ENCODE measurements at regions not wholly inside any gene's neighbourhood (a gene's known extent, or its start where the extent isn't known, plus 50 kb on each side); places are given as distances from the start of the nearest gene placed in this dataset.
"Not testable (repeated sequence)": the region's sequence is repeated elsewhere in the genome, so short reads cannot be mapped to it uniquely, and the experiment has no call there.

DNA sequence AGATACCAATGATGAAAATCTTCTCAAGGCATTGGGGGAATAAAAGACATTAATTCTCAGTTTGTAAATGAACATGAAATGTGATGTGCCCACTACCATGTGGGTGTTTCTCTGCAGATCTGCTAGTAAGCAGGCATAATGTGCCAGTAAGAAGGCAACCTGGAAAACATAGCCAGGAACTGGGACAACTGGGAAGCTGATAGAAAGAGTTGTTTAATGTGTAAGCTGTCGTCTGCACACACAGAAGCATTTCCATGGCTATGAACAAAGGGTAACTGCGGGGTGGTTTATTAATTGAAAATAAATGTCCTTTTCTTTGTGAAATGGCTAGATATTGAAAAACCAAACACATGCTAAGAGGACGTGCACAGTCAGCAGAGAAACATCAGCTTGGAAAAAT is 52.0 kb downstream of the ZC3H11B start:
- DNase-seq (ENCODE audit: low read depth in 2 of 3, low spot score in 2 of 3) = no peak

DNA sequence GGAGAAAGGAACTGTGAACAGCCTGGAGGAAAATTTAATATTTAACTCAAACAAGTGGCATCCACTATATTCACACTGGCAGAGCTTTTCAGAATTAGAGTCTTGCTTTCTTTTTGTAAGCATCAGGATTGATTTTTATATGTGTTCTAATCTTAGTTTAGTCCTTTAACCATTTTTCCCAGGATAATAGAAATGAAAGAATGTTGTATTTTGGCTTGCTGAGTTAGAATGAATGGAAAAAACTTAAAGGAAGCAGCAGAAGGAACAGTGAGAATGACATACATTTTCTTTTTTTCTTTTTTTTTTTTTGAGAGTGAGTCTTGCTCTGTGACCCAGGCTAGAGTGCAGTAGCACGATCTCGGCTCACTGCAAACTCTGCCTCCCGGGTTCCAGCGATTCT is 53.0 kb downstream of the ZC3H11B start:
- no peak for DNase-seq (ENCODE audit: low read depth in 2 of 3, low spot score in 2 of 3)

DNA sequence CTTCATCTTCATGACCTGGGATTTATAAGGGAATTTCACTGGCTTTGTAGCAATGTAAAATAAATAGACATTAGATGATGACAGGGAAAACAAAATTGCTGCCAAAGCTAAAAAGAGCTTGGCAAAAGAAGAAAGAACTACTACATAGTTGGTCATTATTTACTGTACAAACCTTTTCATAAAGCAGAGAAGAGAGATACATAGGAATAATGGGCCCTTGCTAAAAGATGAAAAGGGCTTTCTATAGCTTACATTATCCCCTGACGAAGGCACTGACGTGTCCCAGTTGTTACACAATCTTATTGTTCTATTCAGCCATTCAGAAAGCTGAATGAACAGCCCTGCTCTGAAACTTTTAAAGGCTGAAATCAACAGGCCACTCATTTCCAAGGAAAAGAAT is 57.1 kb downstream of the ZC3H11B start:
- no peak for DNase-seq (ENCODE audit: low read depth in 2 of 3, low spot score in 2 of 3)

DNA sequence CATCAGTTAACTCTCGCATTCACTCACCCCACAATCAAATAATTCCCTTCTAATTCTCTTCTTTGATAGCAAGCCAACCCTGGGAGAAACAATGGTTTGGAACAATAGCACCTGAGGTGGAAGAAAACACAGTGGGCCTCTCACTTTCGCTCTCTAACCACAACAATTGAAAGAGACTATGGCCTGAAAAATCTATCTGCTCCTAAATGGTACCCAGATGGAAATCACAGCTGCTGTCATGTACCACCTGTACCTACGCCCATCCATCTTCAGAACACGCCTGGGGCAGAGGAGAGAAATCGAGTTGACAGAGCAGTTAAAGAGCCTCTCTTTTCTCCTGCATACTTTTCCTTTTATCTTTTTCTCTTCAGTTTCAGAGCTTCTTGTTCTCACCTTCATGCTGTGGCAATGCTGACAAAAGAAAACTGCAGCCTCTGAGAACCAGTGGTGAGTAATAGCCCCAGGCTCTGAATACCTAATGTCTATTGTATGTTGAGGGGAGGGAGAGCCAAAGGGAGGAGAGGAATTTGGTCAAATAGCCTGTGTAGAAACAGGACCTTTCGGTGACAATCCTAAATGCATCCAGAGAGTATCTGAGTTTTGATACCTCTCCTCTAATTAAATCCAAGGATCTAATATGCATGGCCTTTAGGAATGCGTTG is 57.7 kb downstream of the ZC3H11B start:
- no peak for DNase-seq (ENCODE audit: low read depth in 2 of 3, low spot score in 2 of 3)

DNA sequence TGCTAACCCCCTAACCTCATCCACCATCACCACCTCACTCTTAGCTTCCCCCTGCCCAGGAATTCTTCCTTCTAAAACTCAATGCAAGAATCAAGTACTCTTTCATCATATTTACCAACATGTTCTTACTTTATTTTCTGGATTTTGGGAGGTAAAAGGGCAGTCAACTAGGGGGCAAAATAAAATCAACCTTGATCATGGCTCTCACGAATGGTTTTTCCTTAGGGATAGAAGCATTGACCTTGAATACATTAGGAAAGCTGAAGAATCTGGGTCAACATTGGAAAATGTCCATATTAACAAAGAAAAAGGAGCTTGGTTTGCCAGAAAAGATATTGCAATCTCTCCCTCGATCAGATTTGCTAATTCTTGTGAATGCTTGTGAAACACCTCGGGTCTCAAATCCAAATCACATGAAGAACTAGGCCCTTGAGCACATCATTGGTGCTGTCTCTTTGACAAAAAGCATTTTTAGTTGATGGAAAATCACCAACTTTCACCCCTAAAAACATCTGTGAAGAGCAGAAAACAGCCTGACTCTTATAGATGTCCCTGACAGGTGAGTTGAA is 58.9 kb downstream of the ZC3H11B start:
- no peak for DNase-seq (ENCODE audit: low read depth in 2 of 3, low spot score in 2 of 3)

DNA sequence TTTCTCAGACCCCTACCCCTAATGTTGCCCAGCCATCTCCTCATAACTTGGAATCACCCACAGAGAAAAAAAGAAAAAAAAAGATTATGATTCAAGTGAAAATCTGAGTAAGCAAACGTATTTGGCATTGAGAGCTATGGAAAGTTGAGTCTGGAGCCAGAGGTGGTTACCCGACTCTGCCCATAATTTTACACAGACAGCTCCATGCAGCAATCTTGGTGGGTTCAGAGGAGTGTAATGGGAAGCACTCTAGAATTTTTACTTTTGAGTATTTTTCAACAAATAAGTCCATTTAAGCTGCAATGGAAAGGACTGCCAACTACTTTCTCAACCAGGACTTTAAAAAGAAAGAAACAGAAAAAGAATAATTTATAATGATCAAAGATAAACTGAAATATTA is 62.7 kb downstream of the ZC3H11B start:
- no peak for DNase-seq (ENCODE audit: low read depth in 2 of 3, low spot score in 2 of 3)

DNA sequence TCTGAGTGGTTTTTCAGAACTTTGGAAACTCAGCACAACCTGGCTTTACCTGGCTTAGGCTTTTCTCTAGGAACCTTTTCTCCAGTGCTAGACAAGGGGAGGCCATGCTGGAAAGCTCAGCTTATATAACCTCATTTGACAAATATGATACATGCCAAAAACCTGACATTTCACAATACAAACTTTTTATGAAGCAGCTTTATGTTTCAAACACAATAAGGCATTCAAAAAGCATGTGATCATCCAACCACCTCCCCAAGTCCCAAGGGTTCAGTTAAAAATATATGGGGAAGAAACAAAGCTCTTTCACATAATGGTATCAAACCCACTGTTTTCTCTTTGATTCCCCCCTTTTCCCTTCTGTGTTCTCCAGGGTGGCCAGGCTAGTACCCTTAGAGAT is 63.7 kb downstream of the ZC3H11B start:
- DNase-seq (ENCODE audit: low read depth in 2 of 3, low spot score in 2 of 3) = no peak

DNA sequence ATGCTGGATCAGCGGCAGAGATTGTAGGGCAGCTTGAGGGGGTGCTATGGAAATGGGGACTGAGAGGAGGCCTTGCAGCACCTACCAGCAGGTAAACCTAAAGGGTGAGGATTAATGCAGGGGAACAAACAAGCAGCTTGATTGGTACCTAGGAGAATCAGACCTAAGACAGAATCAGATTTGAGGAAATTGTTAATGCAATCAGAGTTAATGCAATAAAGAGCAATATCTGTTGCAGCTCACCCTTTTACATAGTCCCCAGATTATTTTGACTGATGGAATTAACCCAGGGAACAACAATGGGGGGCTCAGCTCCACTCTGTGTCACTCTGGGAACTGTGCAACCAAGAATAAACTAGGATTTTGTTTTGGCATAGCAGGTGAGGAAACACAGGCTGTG is 64.5 kb downstream of the ZC3H11B start:
- no peak for DNase-seq (ENCODE audit: low read depth in 2 of 3, low spot score in 2 of 3)

DNA sequence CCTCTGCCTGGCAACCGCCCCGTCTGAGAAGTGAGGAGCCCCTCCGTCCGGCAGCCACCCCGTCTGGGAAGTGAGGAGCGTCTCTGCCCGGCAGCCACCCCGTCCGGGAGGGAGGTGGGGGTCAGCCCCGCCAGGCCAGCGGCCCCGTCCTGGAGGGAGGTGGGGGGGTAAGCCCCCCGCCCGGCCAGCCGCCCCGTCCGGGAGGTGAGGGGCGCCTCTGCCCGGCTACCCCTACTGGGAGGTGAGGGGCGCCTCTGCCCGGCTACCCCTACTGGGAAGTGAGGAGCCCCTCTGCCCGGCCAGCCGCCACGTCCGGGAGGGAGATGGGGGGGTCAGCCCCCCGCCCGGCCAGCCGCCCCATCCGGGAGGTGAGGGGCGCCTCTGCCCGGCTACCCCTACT is 67.1 kb downstream of the ZC3H11B start:
- DNase-seq (ENCODE audit: low read depth in 2 of 3, low spot score in 2 of 3) = not testable (repeated sequence)

DNA sequence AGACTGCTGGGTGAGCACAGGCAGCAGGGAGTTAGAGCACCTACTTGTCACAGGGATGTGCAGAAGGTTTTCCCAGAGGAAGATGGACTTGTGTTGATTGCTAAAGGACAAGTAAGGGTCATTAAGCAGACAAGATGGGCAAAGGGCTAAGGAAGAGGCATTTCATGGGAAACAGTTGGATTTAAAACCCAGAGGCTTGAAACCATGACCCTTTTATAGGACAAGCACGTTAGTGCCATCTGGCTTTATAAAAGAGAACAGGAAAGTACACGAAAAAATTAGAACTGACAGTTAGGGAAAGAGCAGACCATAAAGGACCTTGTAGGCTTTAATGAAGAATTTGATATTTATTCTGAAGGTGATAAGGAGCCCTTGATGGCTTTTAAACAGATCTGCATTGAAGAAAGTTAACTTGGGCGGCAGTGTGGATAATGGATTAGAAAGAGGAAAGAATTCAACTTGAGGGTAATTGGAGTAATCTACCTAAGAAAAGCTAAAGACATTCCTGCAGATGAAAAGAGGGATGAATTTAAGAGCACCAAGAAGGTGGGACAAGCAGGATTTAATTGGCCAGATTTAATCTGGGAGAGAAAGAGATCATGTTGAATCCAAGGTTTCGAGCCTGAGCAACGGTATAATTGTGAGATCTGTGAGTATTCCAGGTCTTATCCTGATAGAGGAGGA is 68.6 kb downstream of the ZC3H11B start:
- DNase-seq (ENCODE audit: low read depth in 2 of 3, low spot score in 2 of 3) = no peak

DNA sequence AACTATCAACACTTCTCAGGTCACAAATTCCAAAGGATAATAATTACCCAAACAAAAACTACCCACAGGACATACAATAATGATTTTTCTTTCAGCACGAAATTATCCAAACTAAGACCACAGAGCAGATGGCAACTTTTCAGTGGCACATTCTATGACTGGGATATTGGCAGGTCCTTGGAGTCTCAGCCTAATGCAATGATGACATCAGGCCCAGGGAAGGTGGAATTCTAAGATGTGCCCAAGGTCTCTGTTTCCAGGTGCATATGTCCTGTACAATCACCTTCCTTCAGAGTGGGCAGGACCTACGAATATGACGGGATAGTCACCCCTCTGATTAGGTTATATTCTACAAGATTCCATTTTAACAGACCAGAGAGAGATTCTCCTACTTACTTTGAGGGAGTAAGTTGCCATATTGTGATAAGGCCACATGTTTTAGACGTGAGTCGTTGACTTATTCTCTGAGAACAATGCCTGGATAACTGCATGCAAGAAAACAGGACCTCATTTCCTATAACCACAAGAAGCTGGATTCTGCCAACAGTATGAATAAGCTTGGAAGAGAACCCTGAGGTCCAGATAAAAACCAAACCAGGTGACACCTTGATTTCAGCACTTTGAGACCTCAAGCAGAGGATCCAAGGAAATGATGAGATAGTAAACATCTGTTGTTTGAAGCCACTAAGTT is 69.9 kb downstream of the ZC3H11B start:
- DNase-seq (ENCODE audit: low read depth in 2 of 3, low spot score in 2 of 3) = no peak

DNA sequence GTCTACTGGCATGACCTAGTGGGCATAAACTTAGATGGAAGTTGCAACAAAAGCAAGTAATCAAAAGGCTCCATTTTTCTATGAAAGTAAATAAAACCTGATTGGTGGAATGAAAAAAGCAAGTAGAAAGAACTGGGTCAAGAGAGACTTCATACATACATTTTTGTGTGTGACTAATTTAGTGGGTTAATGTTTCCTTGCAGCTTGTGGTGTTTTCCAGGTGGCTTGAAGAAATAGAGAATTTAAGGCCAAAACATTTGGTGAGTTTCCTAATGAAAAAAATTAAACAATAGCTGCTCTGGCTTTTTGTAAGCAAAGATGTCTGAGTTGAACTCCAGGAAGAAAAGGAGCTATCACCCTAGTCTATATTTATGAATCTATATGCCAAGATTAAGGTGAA is 71.0 kb downstream of the ZC3H11B start:
- no peak for DNase-seq (ENCODE audit: low read depth in 2 of 3, low spot score in 2 of 3)

DNA sequence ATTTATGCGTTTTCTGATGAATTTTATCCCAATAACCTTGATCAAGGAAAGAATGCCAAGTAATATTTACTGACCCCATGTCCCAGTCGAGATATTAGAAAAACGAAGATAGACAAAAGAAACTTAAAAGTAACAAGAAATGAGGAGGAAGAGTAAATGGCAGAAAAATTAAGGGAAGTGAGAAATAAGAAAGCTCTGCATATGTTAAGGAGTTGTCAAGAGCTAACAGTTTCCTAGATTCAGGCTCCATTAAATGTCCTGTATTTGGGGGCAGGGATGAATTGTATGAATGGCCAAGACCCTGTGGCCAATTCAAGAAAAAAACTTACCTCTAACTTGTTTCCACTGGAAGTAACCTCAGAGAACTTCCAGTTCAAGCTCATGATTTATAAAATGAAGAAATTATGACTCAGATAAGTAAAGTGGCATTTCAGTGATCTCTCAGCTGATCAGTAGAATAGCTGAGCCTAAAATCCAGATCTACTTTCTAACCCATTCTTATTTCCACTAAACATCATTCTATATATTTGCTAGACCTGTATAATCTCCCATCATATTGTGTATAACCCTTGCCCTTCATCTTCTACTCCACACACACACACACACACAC is 73.2 kb downstream of the ZC3H11B start:
- DNase-seq (ENCODE audit: low read depth in 2 of 3, low spot score in 2 of 3) = no peak

DNA sequence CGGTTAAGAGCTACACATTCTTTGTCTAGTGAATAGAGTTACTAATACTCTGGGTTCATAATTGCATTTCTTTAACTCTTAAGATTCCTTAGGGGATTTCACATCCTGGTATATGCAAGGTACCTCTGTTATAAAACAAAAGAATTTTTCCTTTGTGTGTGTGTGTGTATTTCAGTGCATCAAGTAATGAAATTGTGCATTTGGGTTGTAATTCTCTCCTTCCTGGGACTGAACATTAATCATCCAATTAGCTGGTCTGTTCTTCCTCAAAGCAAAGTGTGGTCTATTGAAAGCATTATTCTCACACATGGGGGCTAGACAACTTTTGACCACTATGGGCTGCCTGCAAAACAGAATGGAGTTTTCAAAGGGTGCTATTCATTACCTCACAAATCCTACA is 74.0 kb downstream of the ZC3H11B start:
- no peak for DNase-seq (ENCODE audit: low read depth in 2 of 3, low spot score in 2 of 3)

DNA sequence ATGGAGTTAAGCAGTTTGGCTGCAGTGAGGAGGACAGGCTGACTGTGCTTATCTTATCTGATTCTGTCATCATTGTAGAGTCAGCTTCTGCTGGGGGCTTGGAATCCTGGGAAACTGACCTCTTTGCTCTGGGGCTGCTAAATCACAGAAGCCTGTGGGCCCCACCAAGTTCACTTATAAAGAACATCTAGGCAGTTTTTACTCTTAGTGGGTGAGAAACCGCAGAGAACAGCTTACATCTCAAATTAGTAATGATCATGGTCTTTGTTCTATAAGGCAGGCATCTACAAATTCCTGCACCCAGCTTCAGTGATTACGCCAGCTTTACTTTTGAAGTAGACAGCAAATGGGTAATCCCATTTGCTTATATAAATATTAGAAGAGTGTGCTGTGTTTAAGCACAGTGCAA is 75.7 kb downstream of the ZC3H11B start:
- no peak for DNase-seq (ENCODE audit: low read depth in 2 of 3, low spot score in 2 of 3)

DNA sequence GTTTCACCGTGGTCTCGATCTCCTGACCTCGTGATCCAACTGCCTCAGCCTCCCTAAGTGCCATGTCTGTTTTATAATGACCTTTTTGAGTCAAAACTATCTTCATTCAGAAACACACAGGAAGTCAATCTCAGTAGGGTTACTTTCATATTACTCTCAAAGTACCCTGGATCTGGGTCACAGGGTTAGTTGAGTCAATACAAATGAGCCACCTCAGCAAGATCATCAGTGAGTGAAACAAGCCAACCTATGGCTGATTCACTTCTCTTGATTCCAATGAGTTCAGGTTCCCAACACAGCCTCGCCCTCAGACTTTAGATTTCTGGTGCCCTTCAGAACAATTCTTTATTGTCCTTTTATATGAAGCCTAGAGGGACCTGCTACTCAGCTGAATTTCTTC is 76.9 kb downstream of the ZC3H11B start:
- no peak for DNase-seq (ENCODE audit: low read depth in 2 of 3, low spot score in 2 of 3)

DNA sequence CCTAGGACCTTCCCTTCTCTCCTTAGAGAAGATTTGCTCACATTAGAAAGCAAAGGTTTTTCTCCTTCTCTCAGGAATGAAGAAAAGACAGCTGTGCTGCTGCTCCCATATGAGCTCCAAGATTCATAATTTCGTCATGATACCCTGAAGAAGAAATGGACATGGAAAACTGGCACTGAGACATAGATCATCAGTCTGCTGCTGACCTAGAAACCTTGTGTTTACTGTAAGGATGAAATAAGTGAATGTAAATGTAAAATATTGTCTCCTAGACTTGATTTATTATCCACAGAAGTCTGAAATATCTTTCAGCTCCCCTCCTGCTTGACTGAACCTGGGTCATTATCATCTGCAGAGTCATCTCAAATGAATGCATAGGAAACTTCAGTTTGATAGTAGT is 77.9 kb downstream of the ZC3H11B start:
- no peak for DNase-seq (ENCODE audit: low read depth in 2 of 3, low spot score in 2 of 3)

DNA sequence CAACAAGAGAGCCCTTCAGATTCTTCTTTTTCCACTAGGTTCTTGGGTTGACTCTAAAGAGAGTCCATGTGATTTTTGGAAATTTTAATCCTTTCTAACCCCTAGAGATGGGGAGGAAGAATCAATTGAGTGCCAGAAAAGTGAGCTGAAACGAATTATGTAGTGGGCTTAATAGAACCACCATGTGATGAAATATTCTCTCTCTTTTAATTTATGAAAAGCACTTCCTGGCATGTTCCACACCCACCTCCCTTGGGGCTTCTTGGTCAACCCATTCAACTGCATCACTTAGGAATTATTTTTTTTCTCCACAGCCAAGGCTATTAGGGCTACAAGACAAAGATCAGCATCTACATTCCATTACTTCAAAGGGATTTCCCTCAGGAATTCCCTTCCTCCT is 79.6 kb downstream of the ZC3H11B start:
- no peak for DNase-seq (ENCODE audit: low read depth in 2 of 3, low spot score in 2 of 3)

DNA sequence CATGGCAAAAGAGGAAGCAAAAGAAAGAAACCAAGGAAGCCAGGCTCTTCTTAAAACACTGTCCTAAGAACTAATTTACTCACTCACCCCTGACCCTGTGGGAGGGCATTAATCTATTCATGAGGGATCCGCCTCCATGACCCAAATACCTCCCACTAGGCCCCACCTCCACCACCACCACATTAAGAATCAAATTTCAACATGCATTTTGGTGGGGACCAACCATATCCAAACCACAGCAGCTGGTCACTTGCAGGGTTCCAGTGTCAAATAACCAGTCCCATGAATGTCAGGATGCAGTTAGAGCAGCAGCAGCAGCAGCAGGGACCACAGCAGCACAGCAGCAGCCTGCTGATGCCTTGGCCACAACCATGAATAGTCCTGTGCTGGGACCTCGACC is 83.8 kb downstream of the ZC3H11B start:
- DNase-seq (ENCODE audit: low read depth in 2 of 3, low spot score in 2 of 3) = no peak

DNA sequence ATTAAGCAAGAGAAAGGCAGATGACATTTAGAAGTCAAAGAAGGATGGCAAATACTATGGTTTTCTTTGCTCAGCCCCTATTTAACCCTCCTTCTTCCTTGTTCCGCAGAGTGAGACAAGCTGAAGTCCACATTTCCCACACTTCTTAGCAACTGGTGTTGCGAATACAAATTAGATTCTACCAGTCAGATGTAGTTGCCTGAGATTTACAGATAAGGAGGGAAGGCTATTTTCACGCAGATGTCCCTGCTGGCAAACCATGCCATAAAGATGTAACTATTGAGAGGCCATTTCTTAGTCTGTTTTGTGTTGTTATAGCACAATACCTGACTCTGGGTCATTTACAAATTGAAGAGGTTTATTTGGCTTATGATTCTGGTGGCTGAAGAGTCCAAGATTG is 84.3 kb downstream of the ZC3H11B start:
- DNase-seq (ENCODE audit: low read depth in 2 of 3, low spot score in 2 of 3) = no peak

DNA sequence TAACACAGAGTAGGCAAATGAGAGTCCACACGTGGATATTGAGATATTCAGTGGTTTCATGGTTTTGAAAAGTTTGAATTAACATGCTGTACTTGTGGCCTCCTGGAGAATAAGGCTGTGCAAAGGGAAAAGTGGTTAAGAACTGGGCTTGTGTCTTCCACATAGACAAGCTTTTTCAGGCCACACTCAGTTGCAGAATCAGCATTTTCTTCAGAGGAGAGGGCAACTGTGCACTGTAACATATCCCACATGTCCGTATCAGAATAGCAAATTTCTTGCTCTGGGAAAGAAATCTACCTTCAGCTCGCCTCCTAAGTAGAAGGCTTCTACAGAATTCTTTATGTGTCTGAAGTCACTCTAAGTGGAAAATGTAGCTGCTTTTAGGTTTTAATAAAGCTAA is 84.9 kb downstream of the ZC3H11B start:
- DNase-seq (ENCODE audit: low read depth in 2 of 3, low spot score in 2 of 3) = no peak

DNA sequence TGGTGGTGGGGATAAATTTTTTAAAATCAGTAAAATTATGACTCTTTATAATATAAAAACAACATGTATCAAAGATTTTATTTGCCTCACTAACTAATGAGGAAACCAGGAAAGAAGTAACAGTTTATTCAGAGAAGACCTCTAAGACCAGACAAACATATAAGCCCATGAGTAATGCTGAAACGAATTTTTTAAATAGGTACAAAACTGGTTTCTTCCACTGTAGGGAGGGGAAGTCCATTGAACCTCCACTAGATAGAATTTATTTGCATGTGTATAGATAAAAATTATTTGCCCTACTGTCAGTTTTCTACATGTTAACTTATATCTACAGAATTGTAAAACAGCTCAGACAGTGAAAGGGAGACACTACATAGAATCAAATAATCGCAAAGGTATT is 86.8 kb downstream of the ZC3H11B start:
- DNase-seq (ENCODE audit: low read depth in 2 of 3, low spot score in 2 of 3) = no peak
